Coronary artery (tissue), 2 donors: ENCODE measurements at regions not wholly inside any gene's neighbourhood (a gene's known extent, or its start where the extent isn't known, plus 50 kb on each side); places are given as distances from the start of the nearest gene placed in this dataset.

Experiments used
- DNase-seq: peaks from one replicate; pipeline ENCODE4 v3.0.0-alpha.2; 2017; ENCODE audit warnings: low spot score
- H3K27ac ChIP-seq, 2 donors: fragments of 200-600 bp; sonication (generic); one replicate each; pipeline ENCODE4 v1.5.1; 2016 to 2019
- H3K4me3 ChIP-seq: fragments of 200-600 bp; sonication (generic); 2 replicates; pipeline ENCODE4 v1.5.1; 2016; ENCODE audit warnings: mild to moderate bottlenecking, moderate library complexity
- TF ChIP-seq, protein P1 (sequence below): fragments of 200-600 bp; sonication (generic); IDR thresholded peaks from one replicate; pipeline ENCODE4 v1.5.1; 2019; ENCODE audit warnings: antibody characterized with exemption

DNA sequence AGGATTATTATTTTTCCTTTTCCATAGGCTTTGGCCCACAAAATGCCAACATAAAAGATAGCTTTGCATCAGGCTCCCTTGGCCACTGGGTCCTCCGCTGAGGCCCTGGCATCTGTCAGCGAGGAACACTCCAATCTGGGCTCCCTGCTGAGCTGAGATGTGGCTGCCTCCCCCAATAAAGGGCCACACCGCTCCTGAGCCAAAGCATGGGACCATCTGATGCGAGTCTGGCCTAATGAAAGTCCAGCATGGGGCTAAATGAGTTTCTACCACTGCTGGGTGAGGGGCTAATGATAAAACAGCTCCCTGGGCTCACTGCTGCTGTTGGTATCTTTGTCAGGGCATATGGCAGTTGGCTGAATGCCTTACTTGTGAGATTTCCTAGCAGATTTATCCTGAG lies 817.5 kb upstream of the SLC35B3 start:
- H3K27ac ChIP-seq = no peak overlapping the region
- no peak overlapping the region for H3K4me3 ChIP-seq
- no peak for DNase-seq
- TF ChIP-seq, protein P1, sequence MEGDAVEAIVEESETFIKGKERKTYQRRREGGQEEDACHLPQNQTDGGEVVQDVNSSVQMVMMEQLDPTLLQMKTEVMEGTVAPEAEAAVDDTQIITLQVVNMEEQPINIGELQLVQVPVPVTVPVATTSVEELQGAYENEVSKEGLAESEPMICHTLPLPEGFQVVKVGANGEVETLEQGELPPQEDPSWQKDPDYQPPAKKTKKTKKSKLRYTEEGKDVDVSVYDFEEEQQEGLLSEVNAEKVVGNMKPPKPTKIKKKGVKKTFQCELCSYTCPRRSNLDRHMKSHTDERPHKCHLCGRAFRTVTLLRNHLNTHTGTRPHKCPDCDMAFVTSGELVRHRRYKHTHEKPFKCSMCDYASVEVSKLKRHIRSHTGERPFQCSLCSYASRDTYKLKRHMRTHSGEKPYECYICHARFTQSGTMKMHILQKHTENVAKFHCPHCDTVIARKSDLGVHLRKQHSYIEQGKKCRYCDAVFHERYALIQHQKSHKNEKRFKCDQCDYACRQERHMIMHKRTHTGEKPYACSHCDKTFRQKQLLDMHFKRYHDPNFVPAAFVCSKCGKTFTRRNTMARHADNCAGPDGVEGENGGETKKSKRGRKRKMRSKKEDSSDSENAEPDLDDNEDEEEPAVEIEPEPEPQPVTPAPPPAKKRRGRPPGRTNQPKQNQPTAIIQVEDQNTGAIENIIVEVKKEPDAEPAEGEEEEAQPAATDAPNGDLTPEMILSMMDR = no peak

DNA sequence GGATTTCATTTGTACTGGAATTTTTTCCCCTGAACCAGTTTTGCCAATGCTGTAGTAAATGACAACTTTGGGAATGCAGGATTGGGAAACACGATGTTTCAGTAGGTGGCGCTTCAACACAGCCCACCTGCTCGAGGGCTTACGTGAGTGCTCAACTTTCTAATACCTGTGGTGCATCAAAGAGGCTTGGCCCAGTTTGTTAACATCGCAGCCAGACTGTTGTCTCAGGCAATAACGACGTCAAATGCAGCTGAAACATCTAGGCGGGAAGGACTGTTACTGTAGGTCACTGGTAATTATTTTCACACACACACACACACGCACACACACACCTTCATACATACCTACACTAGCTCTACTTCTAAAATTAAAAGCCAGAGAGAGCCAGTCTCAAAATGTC lies 815.5 kb upstream of the SLC35B3 start:
- TF ChIP-seq, protein P1 = no peak

DNA sequence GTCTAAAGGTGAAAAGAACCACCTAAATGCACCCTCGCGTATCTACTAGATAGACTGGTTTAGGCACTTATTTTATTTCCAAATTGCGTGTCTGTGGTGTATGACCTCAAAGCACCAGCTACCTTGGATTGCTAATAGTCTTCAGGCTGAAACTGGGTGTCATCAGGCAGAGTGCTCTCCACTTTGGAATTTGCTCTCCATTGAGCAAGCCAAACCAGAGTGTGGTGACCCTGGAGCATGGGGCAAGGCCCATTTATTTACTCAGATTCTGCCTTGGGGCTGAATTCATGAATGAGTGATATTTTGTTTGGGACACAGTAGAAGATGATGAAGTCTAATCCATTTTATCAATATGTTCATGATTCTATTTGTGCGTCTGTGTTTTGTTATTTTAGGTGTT lies 812.8 kb upstream of the SLC35B3 start:
- TF ChIP-seq, protein P1 = no peak
- no peak overlapping the region for H3K27ac ChIP-seq
- no peak overlapping the region for H3K4me3 ChIP-seq
- no peak for DNase-seq

More for the DNA sequence above, 815.5 kb upstream of the SLC35B3 start:
- Histone ChIP-seq H3K4me3 (no peak overlapping the region), H3K27ac (no peak overlapping the region)
- no peak for DNase-seq

DNA sequence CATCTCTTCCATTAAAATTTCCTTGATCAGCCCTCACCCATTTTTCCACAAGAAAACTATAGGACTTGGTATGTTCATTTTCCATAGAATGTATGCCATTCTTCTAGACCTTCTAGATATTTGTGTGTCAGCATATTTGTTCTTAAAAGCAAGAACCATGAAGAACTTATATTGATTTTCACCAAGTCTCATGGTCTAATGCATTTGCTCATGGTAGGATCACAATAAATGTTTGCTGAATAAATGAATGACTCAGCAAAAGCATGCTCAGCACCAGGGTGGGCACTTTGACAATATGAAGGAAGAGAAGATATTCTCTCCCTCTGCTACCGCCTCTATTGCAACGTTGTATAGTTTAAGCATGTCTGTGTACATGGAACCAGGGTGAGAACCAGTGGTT lies 805.5 kb upstream of the SLC35B3 start:
- no peak for DNase-seq
- H3K4me3 ChIP-seq = no peak overlapping the region
- H3K27ac ChIP-seq = no peak overlapping the region
- TF ChIP-seq, protein P1 = no peak

DNA sequence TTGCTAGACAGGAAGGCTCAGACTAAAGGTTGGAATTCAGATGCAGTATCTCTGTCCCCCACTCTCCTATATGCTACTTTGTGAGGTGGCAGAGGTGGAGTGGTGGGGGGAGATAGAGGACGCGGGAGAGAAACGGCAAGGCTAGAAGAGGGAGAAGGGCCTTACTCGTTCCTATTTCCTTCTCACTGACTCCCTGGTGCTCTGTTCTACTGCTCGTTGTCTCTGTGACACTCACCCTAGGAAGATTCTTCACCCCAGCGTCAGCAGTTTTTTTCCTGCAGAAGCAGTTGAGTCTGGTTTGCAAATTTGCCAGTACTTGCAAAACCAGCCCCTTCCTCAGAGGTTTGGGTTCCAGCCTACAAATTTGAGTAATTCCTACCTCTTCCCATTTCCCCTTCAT lies 801.1 kb upstream of the SLC35B3 start:
- H3K27ac ChIP-seq = no peak overlapping the region
- TF ChIP-seq, protein P1 = no peak
- no peak for DNase-seq
- no peak overlapping the region for H3K4me3 ChIP-seq

DNA sequence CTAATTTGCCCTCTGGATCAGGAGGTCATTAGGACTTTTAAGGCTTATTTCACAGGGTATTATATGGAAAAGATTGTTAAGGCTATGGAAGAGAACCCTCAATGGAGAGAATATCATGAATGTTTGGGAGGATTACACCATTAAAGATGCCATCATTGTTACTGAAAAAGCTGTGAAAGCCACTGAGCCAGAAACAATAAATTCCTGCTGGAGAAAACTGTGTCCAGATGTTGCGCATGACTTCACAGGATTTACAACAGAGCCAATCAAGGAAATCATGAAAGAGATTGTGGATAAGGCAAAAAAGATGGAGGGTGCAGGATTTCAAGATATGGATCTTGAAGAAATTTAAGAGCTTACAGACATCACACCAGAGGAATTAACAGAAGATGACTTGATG lies 798.3 kb upstream of the SLC35B3 start:
- no peak for DNase-seq
- TF ChIP-seq, protein P1 = no peak
- no peak overlapping the region for H3K4me3 ChIP-seq
- no peak overlapping the region for H3K27ac ChIP-seq

DNA sequence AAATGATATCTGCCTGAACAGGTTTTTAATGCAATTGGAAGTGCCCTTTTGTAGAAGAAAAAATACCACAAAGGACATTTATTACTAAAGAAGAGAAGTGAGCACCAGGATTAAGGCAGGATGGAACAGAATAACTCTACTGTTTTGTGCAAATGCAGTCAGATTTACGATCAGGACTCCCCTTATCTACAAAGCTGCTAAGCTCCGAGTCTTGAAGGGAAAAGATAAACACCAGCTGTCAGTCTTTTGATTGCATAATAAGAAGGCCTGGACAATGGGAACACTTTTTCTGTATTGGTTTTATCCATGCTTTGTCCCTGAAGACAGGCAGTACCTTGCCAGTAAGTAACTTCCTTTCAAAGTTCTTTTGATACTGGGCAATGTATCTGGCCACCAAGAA lies 797.9 kb upstream of the SLC35B3 start:
- H3K4me3 ChIP-seq = no peak overlapping the region
- TF ChIP-seq, protein P1 = no peak
- H3K27ac ChIP-seq = no peak overlapping the region
- no peak for DNase-seq
